ENCODE measurements at regions not wholly inside any gene's neighbourhood (a gene's known extent, or its start where the extent isn't known, plus 50 kb on each side); places are given as distances from the start of the nearest gene placed in this dataset.

DNA sequence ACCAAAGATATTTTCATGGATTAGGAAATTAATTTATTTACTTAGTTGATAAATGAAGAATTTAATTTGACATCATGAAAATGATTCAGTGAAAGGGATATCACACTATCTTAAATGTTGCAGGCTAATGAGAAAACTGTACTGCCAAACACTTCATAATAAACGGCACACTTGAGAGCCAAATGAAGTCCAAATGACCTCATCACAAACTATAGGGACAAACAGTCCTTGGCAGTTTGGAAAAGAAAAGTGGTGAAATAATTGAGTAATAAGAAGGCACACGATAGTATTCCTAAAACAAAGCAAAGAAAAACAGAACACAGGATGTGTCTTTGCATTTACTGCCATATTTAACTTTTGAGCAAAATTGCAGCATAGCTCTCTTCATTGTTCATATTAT is 116.9 kb upstream of the TLR4 start:
- TF ChIP-seq CTCF (IDR thresholded peaks at IDR 0.05) (no peak), POLR2AphosphoS5 (IDR thresholded peaks at IDR 0.05) (no peak), EP300 (IDR thresholded peaks at IDR 0.05) (no peak), POLR2A (IDR thresholded peaks at IDR 0.05) (no peak)
- no peaks in the 10 kb centered on the region for H3K4me1 ChIP-seq
- H3K27me3 ChIP-seq: no peaks in the 10 kb centered on the region
- intact Hi-C loops (cut with DNase I; ENCODE audit: low total_unique reads): no loop called here
- H3K27ac ChIP-seq: no peak overlapping the region
- no peaks in the 10 kb centered on the region for H3K36me3 ChIP-seq
- DNase-seq: no peak
- H3K4me3 ChIP-seq: no peak overlapping the region
- 68 to 84% (median 79%) methylated on average over 2 of the region's 2 CpGs for WGBS, 5 donors
- no peaks in the 10 kb centered on the region for H3K9me3 ChIP-seq

DNA sequence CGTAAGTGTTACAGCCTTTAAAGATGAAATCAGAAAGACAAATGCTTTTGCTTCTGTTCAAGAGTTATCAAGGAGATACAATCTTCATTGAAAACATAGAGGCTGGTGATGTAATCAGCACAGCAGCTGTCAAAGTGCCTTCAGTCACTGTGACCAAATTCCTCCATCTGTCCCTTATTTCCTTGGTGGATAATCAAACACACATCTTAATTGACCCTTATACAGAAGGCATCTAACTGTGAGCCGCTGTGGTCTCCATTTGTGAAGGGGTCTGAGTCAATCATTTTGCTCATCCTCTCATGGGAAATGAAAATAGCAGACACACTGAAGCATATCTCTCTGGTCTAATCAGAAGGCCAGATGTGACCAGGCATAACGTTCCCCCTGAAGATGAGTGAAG is 130.1 kb upstream of the TLR4 start:
- Histone ChIP-seq H3K27ac (no peak overlapping the region), H3K9me3 (peaks cover 0 to 8% (median 6%) of the 10 kb centered on the region in 4 donors), H3K36me3 (no peaks in the 10 kb centered on the region), H3K4me3 (no peak overlapping the region), H3K4me1 (no peaks in the 10 kb centered on the region), H3K27me3 (no peaks in the 10 kb centered on the region)
- intact Hi-C loops (cut with DNase I; ENCODE audit: low total_unique reads): no loop called here
- TF ChIP-seq CTCF (IDR thresholded peaks at IDR 0.05) (no peak), POLR2A (IDR thresholded peaks at IDR 0.05) (no peak), EP300 (IDR thresholded peaks at IDR 0.05) (no peak), POLR2AphosphoS5 (IDR thresholded peaks at IDR 0.05) (no peak)
- no peak for DNase-seq
- WGBS, 5 donors: 64 to 81% (median 75%) methylated on average over 3 of the region's 3 CpGs

GRCh38 chr9:117564839-117565238 is 139.4 kb upstream of the TLR4 start:
- no peaks in the 10 kb centered on the region for H3K36me3 ChIP-seq
- intact Hi-C loops (cut with DNase I; ENCODE audit: low total_unique reads): no loop called here
- DNase-seq: no peak
- WGBS, 5 donors: 57 to 76% (median 71%) methylated on average over 1 of the region's 1 CpG
- H3K27ac ChIP-seq: no peak overlapping the region
- H3K27me3 ChIP-seq: no peaks in the 10 kb centered on the region
- no peaks in the 10 kb centered on the region for H3K9me3 ChIP-seq
- no peaks in the 10 kb centered on the region for H3K4me1 ChIP-seq
- TF ChIP-seq EP300 (IDR thresholded peaks at IDR 0.05) (no peak), CTCF (IDR thresholded peaks at IDR 0.05) (no peak), POLR2AphosphoS5 (IDR thresholded peaks at IDR 0.05) (no peak)
- no peak overlapping the region for H3K4me3 ChIP-seq

DNA sequence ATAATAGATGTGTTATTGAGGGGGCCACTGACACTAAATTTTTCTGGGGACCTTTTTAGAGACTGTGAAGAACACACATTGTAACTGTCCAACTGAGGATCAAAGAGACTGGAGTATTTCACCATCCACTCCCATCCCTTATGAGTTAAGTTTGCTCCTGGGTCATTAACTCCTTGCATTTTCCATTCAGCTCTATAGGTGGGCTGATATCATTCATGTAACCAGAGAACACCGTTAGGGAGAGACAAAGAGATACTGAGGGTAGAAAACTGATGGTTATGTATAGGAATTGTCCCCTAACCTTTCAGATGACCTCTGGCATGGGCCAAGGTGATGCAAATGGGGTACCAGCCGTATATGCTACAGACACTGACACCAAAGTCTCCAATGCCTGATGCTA is 142.4 kb upstream of the TLR4 start:
- Histone ChIP-seq H3K4me1 (no peaks in the 10 kb centered on the region), H3K27me3 (no peaks in the 10 kb centered on the region), H3K4me3 (no peak overlapping the region), H3K27ac (no peak overlapping the region), H3K36me3 (no peaks in the 10 kb centered on the region), H3K9me3 (no peaks in the 10 kb centered on the region)
- intact Hi-C loops (cut with DNase I; ENCODE audit: low total_unique reads): no loop called here
- no peak for DNase-seq
- no peak for TF ChIP-seq EP300 (IDR thresholded peaks at IDR 0.05)
- no peak for TF ChIP-seq POLR2A (IDR thresholded peaks at IDR 0.05)
- TF ChIP-seq POLR2AphosphoS5 (IDR thresholded peaks at IDR 0.05): no peak
- TF ChIP-seq CTCF (IDR thresholded peaks at IDR 0.05): no peak
- WGBS, 5 donors: 36 to 49% (median 39%) methylated on average over 2 of the region's 2 CpGs

Measured in stomach (tissue), 8 donors.